ENCODE measurements at regions not wholly inside any gene's neighbourhood (a gene's known extent, or its start where the extent isn't known, plus 50 kb on each side); places are given as distances from the start of the nearest gene placed in this dataset.
"Not testable (repeated sequence)": the region's sequence is repeated elsewhere in the genome, so short reads cannot be mapped to it uniquely, and the experiment has no call there.

GRCh38 chr21:14615359-14615974 lies 69.4 kb upstream of the SAMSN1 start:
- Histone ChIP-seq H3K9ac (ENCODE audit: low read depth in 2 of 2, low read length in 2 of 2) (no peak overlapping the region), H3K4me3 (no peak overlapping the region), H3K27me3 (no peaks in the 10 kb centered on the region), H3K27ac (no peak overlapping the region), H3K4me1 (no peaks in the 10 kb centered on the region), H3K9me3 (no peaks in the 10 kb centered on the region), H3K36me3 (no peaks in the 10 kb centered on the region)
- DNase-seq: no peak
- no peak for TF ChIP-seq CTCF (IDR thresholded peaks at IDR 0.05)
- intact Hi-C loops (cut with DNase I): no loop called here

- Histone ChIP-seq H3K4me1 (no peaks in the 10 kb centered on the region), H3K27me3 (no peaks in the 10 kb centered on the region), H3K4me3 (no peak overlapping the region), H3K9me3 (no peaks in the 10 kb centered on the region), H3K27ac (no peak overlapping the region), H3K36me3 (no peaks in the 10 kb centered on the region), H3K9ac (ENCODE audit: low read depth in 2 of 2, low read length in 2 of 2) (no peak overlapping the region)
- TF ChIP-seq CTCF (IDR thresholded peaks at IDR 0.05): no peak
- intact Hi-C loops (cut with DNase I): no loop called here
- no peak for DNase-seq
These were observed 68.2 kb upstream of the SAMSN1 start for GRCh38 chr21:14614287-14614686.

GRCh38 chr21:14613486-14614224 lies 67.5 kb upstream of the SAMSN1 start:
- TF ChIP-seq CTCF (IDR thresholded peaks at IDR 0.05): no peak

GRCh38 chr21:14610119-14610518 lies 64.0 kb upstream of the SAMSN1 start:
- H3K4me3 ChIP-seq: not testable (repeated sequence)

More at GRCh38 chr21:14613486-14614224, 67.5 kb upstream of the SAMSN1 start:
- DNase-seq: no peak
- H3K4me3 ChIP-seq: no peak overlapping the region
- no peaks in the 10 kb centered on the region for H3K4me1 ChIP-seq
- H3K9ac ChIP-seq (ENCODE audit: low read depth in 2 of 2, low read length in 2 of 2): no peak overlapping the region
- no peak overlapping the region for H3K27ac ChIP-seq
- no peaks in the 10 kb centered on the region for H3K9me3 ChIP-seq
- intact Hi-C loops (cut with DNase I): no loop called here
- H3K36me3 ChIP-seq: no peaks in the 10 kb centered on the region
- no peaks in the 10 kb centered on the region for H3K27me3 ChIP-seq

GRCh38 chr21:14609274-14609673 lies 63.2 kb upstream of the SAMSN1 start:
- no peak overlapping the region for H3K27ac ChIP-seq
- no peak overlapping the region for H3K4me3 ChIP-seq
- H3K4me1 ChIP-seq: no peaks in the 10 kb centered on the region
- no peak for DNase-seq
- H3K9me3 ChIP-seq: no peaks in the 10 kb centered on the region
- no peaks in the 10 kb centered on the region for H3K27me3 ChIP-seq
- no peaks in the 10 kb centered on the region for H3K36me3 ChIP-seq
- intact Hi-C loops (cut with DNase I): no loop called here
- TF ChIP-seq CTCF (IDR thresholded peaks at IDR 0.05): no peak
- H3K9ac ChIP-seq (ENCODE audit: low read depth in 2 of 2, low read length in 2 of 2): no peak overlapping the region

More at GRCh38 chr21:14610119-14610518, 64.0 kb upstream of the SAMSN1 start:
- H3K9me3 ChIP-seq; DNase-seq; intact Hi-C loops (cut with DNase I); H3K36me3 ChIP-seq; H3K27me3 ChIP-seq; H3K27ac ChIP-seq; H3K9ac ChIP-seq (ENCODE audit: low read depth in 2 of 2, low read length in 2 of 2); H3K4me1 ChIP-seq: not testable (repeated sequence)

- intact Hi-C loops (cut with DNase I): no loop called here
- DNase-seq: no peak
- Histone ChIP-seq H3K9ac (ENCODE audit: low read depth in 2 of 2, low read length in 2 of 2) (no peak overlapping the region), H3K4me1 (no peaks in the 10 kb centered on the region), H3K27ac (no peak overlapping the region), H3K4me3 (no peak overlapping the region), H3K9me3 (no peaks in the 10 kb centered on the region), H3K36me3 (no peaks in the 10 kb centered on the region), H3K27me3 (no peaks in the 10 kb centered on the region)
- TF ChIP-seq CTCF (IDR thresholded peaks at IDR 0.05): no peak
These were observed 61.1 kb upstream of the SAMSN1 start for GRCh38 chr21:14607262-14607661.

Data from colonic mucosa (tissue), 4 donors.